ENCODE measurements at regions not wholly inside any gene's neighbourhood (a gene's known extent, or its start where the extent isn't known, plus 50 kb on each side); places are given as distances from the start of the nearest gene placed in this dataset.

DNA sequence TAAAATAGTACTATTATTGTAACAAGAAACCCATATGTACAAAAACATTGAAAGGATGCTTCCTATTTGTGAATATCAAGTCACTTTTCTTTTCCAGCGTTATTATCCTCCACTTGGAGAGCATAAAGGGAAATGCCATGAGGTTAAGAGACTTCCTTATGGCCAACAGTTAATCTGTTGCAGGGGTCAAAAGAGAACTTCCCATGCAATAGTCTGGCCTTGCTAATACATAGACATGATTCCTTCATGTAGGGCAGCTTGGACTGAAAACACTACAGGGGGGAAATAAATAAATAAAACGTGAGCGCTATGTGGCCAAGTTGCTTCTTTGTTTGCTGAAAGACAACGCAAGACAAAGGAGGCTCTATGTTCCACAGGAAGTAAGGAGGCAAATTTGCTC, 269.1 kb upstream of the EDNRB start:
- TF ChIP-seq CTCF (IDR thresholded peaks at IDR 0.05), result no peak

- TF ChIP-seq CTCF (IDR thresholded peaks at IDR 0.05), result no peak
Measured at GRCh38 chr13:78185700-78186099, 267.1 kb upstream of the EDNRB start.

DNA sequence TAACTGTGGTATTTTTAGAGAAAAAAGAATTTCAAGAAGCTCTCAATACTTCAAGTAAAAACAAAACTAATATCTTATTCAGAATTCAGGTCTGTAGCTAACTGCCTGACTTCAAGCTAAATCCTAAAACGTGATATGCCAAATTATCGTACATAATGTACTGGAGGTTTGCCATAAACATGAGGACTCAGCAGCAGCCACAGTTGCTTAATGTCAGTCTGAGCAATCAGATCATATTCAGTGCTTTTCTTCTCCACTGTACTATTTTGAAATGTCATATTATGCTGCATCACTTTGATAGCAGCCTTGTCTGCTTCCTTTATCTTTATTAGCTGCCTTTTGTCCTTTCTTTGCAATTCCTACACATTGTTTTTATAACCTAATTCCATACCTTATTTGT, 265.1 kb upstream of the EDNRB start:
- no peak for TF ChIP-seq CTCF (IDR thresholded peaks at IDR 0.05)

DNA sequence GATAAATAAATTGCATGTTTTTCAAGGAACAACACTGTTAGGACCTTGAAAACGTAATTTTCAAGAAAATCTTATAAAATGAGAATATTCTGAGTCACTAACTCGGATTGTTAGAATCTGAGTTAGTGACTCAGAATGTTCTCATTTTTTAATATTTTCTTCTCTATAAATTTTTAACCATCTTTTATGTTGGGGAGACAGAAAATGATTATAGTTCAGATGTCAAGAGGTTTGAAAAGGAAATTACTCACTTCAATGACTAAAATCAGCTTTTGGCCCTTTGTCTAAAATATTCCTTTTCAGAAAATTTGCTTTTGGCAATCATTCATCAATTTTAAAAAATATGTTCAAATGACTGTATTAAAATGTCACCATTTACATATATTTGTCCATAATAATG, 264.2 kb upstream of the EDNRB start:
- no peak for TF ChIP-seq CTCF (IDR thresholded peaks at IDR 0.05)

- no peak for TF ChIP-seq CTCF (IDR thresholded peaks at IDR 0.05)
Measured at GRCh38 chr13:78177306-78177705, 258.7 kb upstream of the EDNRB start.

DNA sequence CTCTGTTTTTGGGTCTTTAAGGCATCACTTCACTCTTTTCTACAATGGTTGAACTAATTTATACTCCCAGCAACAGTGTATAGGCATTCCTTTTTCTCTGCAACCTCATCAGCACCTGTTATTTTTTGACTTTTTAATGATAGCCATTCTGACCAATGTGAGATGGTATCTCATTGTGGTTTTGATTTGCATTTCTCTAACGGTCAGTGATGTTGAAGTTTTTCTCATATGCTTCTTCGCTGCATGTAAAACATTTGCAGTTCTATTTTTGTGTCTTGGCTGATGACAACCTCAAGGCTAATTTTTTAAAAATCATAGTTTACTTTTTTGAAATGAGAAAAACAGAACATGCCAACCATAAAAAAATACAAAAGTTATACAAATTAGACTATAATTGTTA, 258.2 kb upstream of the EDNRB start:
- no peak for TF ChIP-seq CTCF (IDR thresholded peaks at IDR 0.05)

DNA sequence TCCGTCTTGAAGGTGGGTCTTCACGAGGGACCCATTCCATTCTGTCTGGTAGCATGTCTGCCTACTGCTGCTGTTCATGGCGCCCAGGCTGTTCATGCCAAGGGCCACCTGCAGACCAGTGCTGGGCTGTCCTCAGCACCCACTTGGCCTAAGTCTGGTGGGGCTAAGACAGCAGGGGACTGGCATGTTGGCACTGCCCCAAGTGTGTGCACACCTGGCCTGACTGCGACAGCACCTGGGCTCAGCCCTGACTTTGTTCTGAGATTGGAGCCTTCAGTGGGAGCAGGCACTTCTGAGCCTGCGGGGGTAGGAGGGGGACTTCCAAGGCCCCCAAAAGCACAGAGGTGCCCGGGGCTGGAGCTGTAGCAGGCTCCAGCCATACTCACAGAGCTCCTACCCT, 250.8 kb upstream of the EDNRB start:
- no peak for TF ChIP-seq CTCF (IDR thresholded peaks at IDR 0.05)

GRCh38 chr13:78168981-78169380, 250.3 kb upstream of the EDNRB start:
- no peak for TF ChIP-seq CTCF (IDR thresholded peaks at IDR 0.05)

All from LNCAP (cell line).